ENCODE measurements at regions not wholly inside any gene's neighbourhood (a gene's known extent, or its start where the extent isn't known, plus 50 kb on each side); places are given as distances from the start of the nearest gene placed in this dataset.
A peak's percentile ranks its signal among the peaks of the same experiment; 100 is the strongest.

GRCh38 chr15:92224843-92225242, 168.8 kb upstream of the ST8SIA2 start:
- in situ Hi-C loops (cut with HindIII; ENCODE audit: low sequenced_read_pairs), result no loop called here

DNA sequence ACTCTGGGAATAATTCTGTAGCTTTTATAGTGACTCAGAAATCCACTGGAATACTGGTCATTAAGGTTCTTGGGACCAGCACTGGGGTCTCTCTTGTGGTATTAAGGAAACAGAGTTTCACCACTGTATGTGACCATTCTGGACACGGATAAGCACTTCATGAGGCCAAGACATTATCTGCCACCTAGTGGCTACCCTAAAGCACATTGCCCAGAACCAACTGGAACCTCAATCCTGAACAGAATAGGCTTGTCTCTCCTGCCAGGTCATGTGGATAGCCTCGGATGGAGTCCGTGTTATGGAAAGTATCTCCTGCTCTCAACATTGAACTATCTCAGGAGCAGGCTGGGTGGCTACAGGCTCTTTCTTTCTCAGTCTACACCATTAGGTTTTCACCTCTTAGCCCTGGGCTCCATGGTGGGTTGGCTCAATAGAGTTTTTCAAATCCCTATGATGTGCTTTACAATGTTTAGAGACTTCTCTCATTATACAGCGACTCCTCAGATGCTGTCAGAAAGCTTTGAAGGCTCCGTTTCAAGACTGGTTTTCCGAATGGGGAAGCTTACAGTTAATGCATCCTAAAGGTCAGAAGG, 167.6 kb upstream of the ST8SIA2 start:
- H3K4me3 ChIP-seq (ENCODE audit: low read depth, low read length), result no peak overlapping the region
- no peak for DNase-seq (ENCODE audit: low read depth)
- peak; percentile 38 for TF ChIP-seq CTCF (IDR thresholded peaks at IDR 0.05; ENCODE audit: low read depth, low read length, missing control alignments)
- in situ Hi-C loops (cut with HindIII; ENCODE audit: low sequenced_read_pairs), result no loop called here

More at GRCh38 chr15:92224843-92225242, 168.8 kb upstream of the ST8SIA2 start:
- TF ChIP-seq CTCF (IDR thresholded peaks at IDR 0.05; ENCODE audit: low read depth, low read length, missing control alignments), result no peak
- no peak for DNase-seq (ENCODE audit: low read depth)
- no peak overlapping the region for H3K4me3 ChIP-seq (ENCODE audit: low read depth, low read length)

DNA sequence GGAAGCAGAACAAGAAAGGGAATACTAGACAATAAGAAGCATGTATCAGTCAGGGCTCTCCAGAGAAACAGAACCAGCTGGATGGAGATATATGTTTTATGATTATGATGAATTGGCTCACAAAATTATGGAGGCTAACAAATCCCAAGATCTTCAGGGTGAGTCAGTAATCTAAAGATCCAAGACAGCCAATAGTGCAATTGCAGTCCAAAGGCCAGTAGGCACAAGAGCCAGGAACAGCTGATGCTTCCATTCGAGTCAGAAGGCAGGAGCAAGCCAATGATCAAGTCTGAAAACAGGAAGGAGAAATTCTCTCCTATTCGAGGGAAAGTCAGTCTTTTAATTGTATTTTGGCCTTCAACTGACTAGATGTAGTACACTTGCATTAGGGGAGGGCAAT, 164.9 kb upstream of the ST8SIA2 start:
- DNase-seq (ENCODE audit: low read depth), result no peak
- in situ Hi-C loops (cut with HindIII; ENCODE audit: low sequenced_read_pairs), result no loop called here
- no peak for TF ChIP-seq CTCF (IDR thresholded peaks at IDR 0.05; ENCODE audit: low read depth, low read length, missing control alignments)

DNA sequence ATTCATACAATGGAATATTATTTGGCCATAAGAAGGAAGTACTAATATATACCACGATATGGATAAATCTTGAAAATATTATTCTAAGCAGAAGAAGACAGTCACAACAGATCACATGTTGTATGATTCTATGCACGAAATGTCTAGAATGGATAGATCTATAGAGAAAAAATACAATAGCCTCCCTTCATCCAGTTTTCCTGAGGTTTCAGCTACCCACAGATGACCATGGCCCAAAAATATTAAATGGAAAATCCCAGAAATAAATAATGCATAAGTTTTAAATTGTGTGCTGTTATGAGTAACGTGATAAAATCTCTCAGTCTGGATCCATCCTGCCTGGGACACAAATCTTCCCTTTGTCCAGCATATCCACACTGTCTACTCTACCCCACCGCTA, 162.2 kb upstream of the ST8SIA2 start:
- TF ChIP-seq CTCF (IDR thresholded peaks at IDR 0.05; ENCODE audit: low read depth, low read length, missing control alignments), result no peak
- no peak overlapping the region for H3K4me3 ChIP-seq (ENCODE audit: low read depth, low read length)
- no peak for DNase-seq (ENCODE audit: low read depth)
- in situ Hi-C loops (cut with HindIII; ENCODE audit: low sequenced_read_pairs), result no loop called here

More for the DNA sequence above, 164.9 kb upstream of the ST8SIA2 start:
- H3K4me3 ChIP-seq (ENCODE audit: low read depth, low read length), result no peak overlapping the region

DNA sequence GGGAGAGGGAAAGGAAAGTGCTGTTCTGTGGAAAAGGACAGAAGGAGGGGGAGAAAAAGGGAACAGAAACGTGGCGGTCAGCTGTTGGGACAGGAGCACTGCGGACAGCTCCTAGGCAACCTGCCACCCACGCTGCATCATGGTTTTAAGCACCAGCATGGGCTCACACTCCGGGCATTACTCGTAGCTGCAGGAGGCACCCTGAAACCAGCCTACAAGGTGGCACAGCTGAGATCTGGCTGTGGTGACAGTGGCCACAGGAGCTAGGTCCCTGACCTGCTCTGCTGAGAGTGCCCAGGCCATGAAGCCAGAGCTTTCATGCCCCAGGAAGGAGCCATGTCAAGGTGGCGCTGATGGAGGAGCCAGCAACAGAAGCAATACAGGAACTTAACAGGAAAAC, 161.4 kb upstream of the ST8SIA2 start:
- no peak overlapping the region for H3K4me3 ChIP-seq (ENCODE audit: low read depth, low read length)
- no peak for TF ChIP-seq CTCF (IDR thresholded peaks at IDR 0.05; ENCODE audit: low read depth, low read length, missing control alignments)
- in situ Hi-C loops (cut with HindIII; ENCODE audit: low sequenced_read_pairs), result no loop called here
- no peak for DNase-seq (ENCODE audit: low read depth)

GRCh38 chr15:92232876-92233275, 160.8 kb upstream of the ST8SIA2 start:
- in situ Hi-C loops (cut with HindIII; ENCODE audit: low sequenced_read_pairs), result no loop called here
- no peak for DNase-seq (ENCODE audit: low read depth)
- no peak for TF ChIP-seq CTCF (IDR thresholded peaks at IDR 0.05; ENCODE audit: low read depth, low read length, missing control alignments)
- H3K4me3 ChIP-seq (ENCODE audit: low read depth, low read length), result no peak overlapping the region

Data from astrocyte of the cerebellum (primary cell).